ENCODE measurements at regions not wholly inside any gene's neighbourhood (a gene's known extent, or its start where the extent isn't known, plus 50 kb on each side); places are given as distances from the start of the nearest gene placed in this dataset.
A peak's percentile ranks its signal among the peaks of the same experiment; 100 is the strongest.

GRCh38 chr4:175560604-175561003, 251.5 kb downstream of the GPM6A start:
- peak; percentile 56 for TF ChIP-seq CTCF (conservative IDR thresholded peaks at IDR 0.05; ENCODE audit: low read depth, low read length)
- no peak for TF ChIP-seq EZH2 (IDR thresholded peaks at IDR 0.05; ENCODE audit: borderline replicate concordance, low read depth, low read length, poor library complexity, severe bottlenecking)
- Histone ChIP-seq H3K27me3 (replicated peaks; ENCODE audit: insufficient read depth, low read depth, low read length, poor library complexity) (peaks cover 6% of the 10 kb centered on the region), H3K36me3 (ENCODE audit: insufficient read depth, low read length, poor library complexity, severe bottlenecking) (no peaks in the 10 kb centered on the region), H3K4me3 (ENCODE audit: low read depth, low read length, poor library complexity, severe bottlenecking) (no peak overlapping the region), H3K9me3 (ENCODE audit: low read depth, low read length, poor library complexity, severe bottlenecking) (no peaks in the 10 kb centered on the region), H3K4me1 (ENCODE audit: insufficient read depth, low read length, poor library complexity, severe bottlenecking) (no peaks in the 10 kb centered on the region), H3K27ac (ENCODE audit: low read depth, low read length, poor library complexity, severe bottlenecking) (no peak overlapping the region)
- ChIA-PET CTCF (no interaction called here), POLR2A (ENCODE audit: low non-redundant PET) (no interaction called here)
- intact Hi-C loops (cut with micrococcal nuclease; ENCODE audit: unreplicated experiment) = loop anchor here (1.0 to 5.0 kb wide), 3 partner anchors 332 to 781 kb away; no protein-coding TSS in a partner anchor
- no TSS peak for BruUV-seq (replicated peaks)
- peak; percentile 48 for DNase-seq (ENCODE audit: low spot score)

GRCh38 chr4:175561696-175562095, 250.4 kb downstream of the GPM6A start:
- ChIA-PET CTCF (no interaction called here), POLR2A (ENCODE audit: low non-redundant PET) (no interaction called here)
- TF ChIP-seq EZH2 (IDR thresholded peaks at IDR 0.05; ENCODE audit: borderline replicate concordance, low read depth, low read length, poor library complexity, severe bottlenecking) = no peak
- TF ChIP-seq CTCF (conservative IDR thresholded peaks at IDR 0.05; ENCODE audit: low read depth, low read length) = no peak
- intact Hi-C loops (cut with micrococcal nuclease; ENCODE audit: unreplicated experiment) = loop anchor here (5.0 kb wide), 1 partner anchor 391 kb away; no protein-coding TSS in a partner anchor
- no TSS peak for BruUV-seq (replicated peaks)
- H3K9me3 ChIP-seq (ENCODE audit: low read depth, low read length, poor library complexity, severe bottlenecking) = no peaks in the 10 kb centered on the region
- no peaks in the 10 kb centered on the region for H3K4me1 ChIP-seq (ENCODE audit: insufficient read depth, low read length, poor library complexity, severe bottlenecking)
- H3K27me3 ChIP-seq (replicated peaks; ENCODE audit: insufficient read depth, low read depth, low read length, poor library complexity) = peaks cover 6% of the 10 kb centered on the region
- no peaks in the 10 kb centered on the region for H3K36me3 ChIP-seq (ENCODE audit: insufficient read depth, low read length, poor library complexity, severe bottlenecking)
- H3K27ac ChIP-seq (ENCODE audit: low read depth, low read length, poor library complexity, severe bottlenecking) = no peak overlapping the region
- no peak for DNase-seq (ENCODE audit: low spot score)
- H3K4me3 ChIP-seq (ENCODE audit: low read depth, low read length, poor library complexity, severe bottlenecking) = no peak overlapping the region

- CTCF ChIA-PET = no interaction called here
- H3K36me3 ChIP-seq (ENCODE audit: insufficient read depth, low read length, poor library complexity, severe bottlenecking) = no peaks in the 10 kb centered on the region
Observed at GRCh38 chr4:175562111-175562510, 250.0 kb downstream of the GPM6A start.

More at GRCh38 chr4:175562111-175562510, 250.0 kb downstream of the GPM6A start:
- Histone ChIP-seq H3K27me3 (replicated peaks; ENCODE audit: insufficient read depth, low read depth, low read length, poor library complexity) (peaks cover 6% of the 10 kb centered on the region), H3K4me3 (ENCODE audit: low read depth, low read length, poor library complexity, severe bottlenecking) (no peak overlapping the region), H3K27ac (ENCODE audit: low read depth, low read length, poor library complexity, severe bottlenecking) (no peak overlapping the region), H3K4me1 (ENCODE audit: insufficient read depth, low read length, poor library complexity, severe bottlenecking) (no peaks in the 10 kb centered on the region), H3K9me3 (ENCODE audit: low read depth, low read length, poor library complexity, severe bottlenecking) (no peaks in the 10 kb centered on the region)
- intact Hi-C loops (cut with micrococcal nuclease; ENCODE audit: unreplicated experiment) = loop anchor here (5.0 kb wide), 1 partner anchor 390 kb away; no protein-coding TSS in a partner anchor
- TF ChIP-seq EZH2 (IDR thresholded peaks at IDR 0.05; ENCODE audit: borderline replicate concordance, low read depth, low read length, poor library complexity, severe bottlenecking) (no peak), CTCF (conservative IDR thresholded peaks at IDR 0.05; ENCODE audit: low read depth, low read length) (no peak)
- BruUV-seq (replicated peaks) = no TSS peak
- POLR2A ChIA-PET (ENCODE audit: low non-redundant PET) = no interaction called here
- DNase-seq (ENCODE audit: low spot score) = no peak
